GM12873 (cell line): ENCODE measurements at regions not wholly inside any gene's neighbourhood (a gene's known extent, or its start where the extent isn't known, plus 50 kb on each side); places are given as distances from the start of the nearest gene placed in this dataset.

Experiments used
- CTCF ChIP-seq: IDR thresholded peaks from 2 replicates; pipeline ENCODE4 v1.5.1; 2012; ENCODE audit warnings: low read depth, mild to moderate bottlenecking, moderate library complexity, low read length, control low read depth; ENCODE audit not compliant: insufficient read depth; ENCODE audit errors: missing control alignments

GRCh38 chr10:111148025-111148424 lies 71.2 kb downstream of the ADRA2A start:
- TF ChIP-seq CTCF = no peak

- TF ChIP-seq CTCF = no peak
Observed at GRCh38 chr10:111148440-111148839, 71.6 kb downstream of the ADRA2A start.

GRCh38 chr10:111150691-111151090 lies 73.9 kb downstream of the ADRA2A start:
- TF ChIP-seq CTCF = no peak

GRCh38 chr10:111151595-111152307 lies 74.9 kb downstream of the ADRA2A start:
- no peak for TF ChIP-seq CTCF

- no peak for TF ChIP-seq CTCF
Observed at GRCh38 chr10:111156754-111157153, 79.9 kb downstream of the ADRA2A start.

GRCh38 chr10:111158595-111158994 lies 81.8 kb downstream of the ADRA2A start:
- TF ChIP-seq CTCF = no peak

- TF ChIP-seq CTCF = no peak
Observed at GRCh38 chr10:111161109-111161874, 84.5 kb downstream of the ADRA2A start.
